Neural progenitor cell (in vitro differentiated cells): ENCODE measurements at regions not wholly inside any gene's neighbourhood (a gene's known extent, or its start where the extent isn't known, plus 50 kb on each side); places are given as distances from the start of the nearest gene placed in this dataset.
"Not testable (repeated sequence)": the region's sequence is repeated elsewhere in the genome, so short reads cannot be mapped to it uniquely, and the experiment has no call there.

Experiments used
- DNase-seq: peaks from one replicate; pipeline ENCODE4 v3.0.0-alpha.2; 2016; ENCODE audit warnings: low spot score
- H2AFZ ChIP-seq: fragments of 200-600 bp; sonication (generic); replicated peaks from 2 replicates; pipeline ENCODE4 v1.6.1; 2016; ENCODE audit warnings: antibody characterized with exemption
- H3F3A ChIP-seq: fragments of 200-600 bp; sonication (generic); 2 replicates; pipeline ENCODE4 v1.6.1; 2016; ENCODE audit warnings: antibody characterized with exemption, low read depth
- H3K27ac ChIP-seq: fragments of 200-600 bp; sonication (generic); 2 replicates; pipeline ENCODE4 v1.5.1; 2016; ENCODE audit warnings: mild to moderate bottlenecking
- H3K27me3 ChIP-seq: fragments of 200-600 bp; sonication (generic); 2 replicates; pipeline ENCODE4 v1.6.1; 2016; ENCODE audit warnings: mild to moderate bottlenecking, moderate library complexity
- H3K36me3 ChIP-seq: fragments of 200-600 bp; sonication (generic); 2 replicates; pipeline ENCODE4 v1.5.1; 2016
- H3K4me1 ChIP-seq: fragments of 200-600 bp; sonication (generic); 2 replicates; pipeline ENCODE4 v1.6.1; 2016; ENCODE audit warnings: mixed run types
- H3K4me2 ChIP-seq: fragments of 200-600 bp; sonication (generic); 2 replicates; pipeline ENCODE4 v1.6.1; 2016
- H3K4me3 ChIP-seq: fragments of 200-600 bp; sonication (generic); 2 replicates; pipeline ENCODE4 v1.5.1; 2016
- H3K79me2 ChIP-seq: fragments of 200-600 bp; sonication (generic); 2 replicates; pipeline ENCODE4 v1.6.1; 2016; ENCODE audit warnings: low read depth
- H3K9ac ChIP-seq: fragments of 200-600 bp; sonication (generic); 2 replicates; pipeline ENCODE4 v1.6.1; 2016
- H3K9me3 ChIP-seq: fragments of 200-600 bp; sonication (generic); 2 replicates; pipeline ENCODE4 v1.5.1; 2016; ENCODE audit warnings: low read depth
- H4K20me1 ChIP-seq: fragments of 200-600 bp; sonication (generic); 2 replicates; pipeline ENCODE4 v1.6.1; 2016; ENCODE audit warnings: low read depth
- H3K27ac Mint-ChIP-seq: 3 replicates; pipeline ENCODE4 v1.8.0; 2021; ENCODE audit warnings: mixed read lengths
- H3K27me3 Mint-ChIP-seq: 2 replicates; pipeline ENCODE4 v1.8.0; 2022; ENCODE audit warnings: low read depth, mild to moderate bottlenecking, inconsistent platforms, moderate library complexity, mixed read lengths; ENCODE audit not compliant: insufficient read depth
- H3K36me3 Mint-ChIP-seq: 3 replicates; pipeline ENCODE4 v1.8.0; 2021; ENCODE audit warnings: mixed read lengths
- H3K4me1 Mint-ChIP-seq: 3 replicates; pipeline ENCODE4 v1.8.0; 2021; ENCODE audit warnings: mixed read lengths
- H3K4me3 Mint-ChIP-seq: 3 replicates; pipeline ENCODE4 v1.8.0; 2021; ENCODE audit warnings: mild to moderate bottlenecking, moderate library complexity, mixed read lengths
- H3K9me3 Mint-ChIP-seq: 3 replicates; pipeline ENCODE4 v1.8.0; 2020; ENCODE audit warnings: mixed read lengths
- EZH2 ChIP-seq: fragments of 200-600 bp; sonication (generic); IDR thresholded peaks from 2 replicates; pipeline ENCODE4 v1.6.1; 2017; ENCODE audit warnings: antibody characterized with exemption, mild to moderate bottlenecking, moderate library complexity
- EZH2phosphoT487 ChIP-seq: fragments of 200-600 bp; sonication (generic); IDR thresholded peaks from 2 replicates; pipeline ENCODE4 v1.6.1; 2017; ENCODE audit warnings: antibody characterized with exemption
- TF ChIP-seq, protein P1 (sequence below): fragments of 200-600 bp; sonication (generic); IDR thresholded peaks from 2 replicates; pipeline ENCODE4 v1.5.1; 2017; ENCODE audit warnings: antibody characterized with exemption, mild to moderate bottlenecking

- Histone ChIP-seq H3K27me3 (peaks cover 23% of the 10 kb centered on the region), H3F3A (no peaks in the 10 kb centered on the region), H3K79me2 (peaks cover 4% of the 10 kb centered on the region), H3K4me2 (no peak overlapping the region), H3K36me3 (no peaks in the 10 kb centered on the region), H3K9ac (no peak overlapping the region), H2AFZ (no peak overlapping the region), H3K4me3 (no peak overlapping the region), H3K4me1 (peaks cover 6% of the 10 kb centered on the region), H4K20me1 (no peaks in the 10 kb centered on the region), H3K9me3 (no peaks in the 10 kb centered on the region), H3K27ac (no peak overlapping the region)
- no peaks in the 10 kb centered on the region for H3K9me3 Mint-ChIP-seq
- H3K4me3 Mint-ChIP-seq: no peak overlapping the region
- H3K27me3 Mint-ChIP-seq: peaks cover 4% of the 10 kb centered on the region
- TF ChIP-seq EZH2 (no peak), EZH2phosphoT487 (no peak)
- TF ChIP-seq, protein P1, sequence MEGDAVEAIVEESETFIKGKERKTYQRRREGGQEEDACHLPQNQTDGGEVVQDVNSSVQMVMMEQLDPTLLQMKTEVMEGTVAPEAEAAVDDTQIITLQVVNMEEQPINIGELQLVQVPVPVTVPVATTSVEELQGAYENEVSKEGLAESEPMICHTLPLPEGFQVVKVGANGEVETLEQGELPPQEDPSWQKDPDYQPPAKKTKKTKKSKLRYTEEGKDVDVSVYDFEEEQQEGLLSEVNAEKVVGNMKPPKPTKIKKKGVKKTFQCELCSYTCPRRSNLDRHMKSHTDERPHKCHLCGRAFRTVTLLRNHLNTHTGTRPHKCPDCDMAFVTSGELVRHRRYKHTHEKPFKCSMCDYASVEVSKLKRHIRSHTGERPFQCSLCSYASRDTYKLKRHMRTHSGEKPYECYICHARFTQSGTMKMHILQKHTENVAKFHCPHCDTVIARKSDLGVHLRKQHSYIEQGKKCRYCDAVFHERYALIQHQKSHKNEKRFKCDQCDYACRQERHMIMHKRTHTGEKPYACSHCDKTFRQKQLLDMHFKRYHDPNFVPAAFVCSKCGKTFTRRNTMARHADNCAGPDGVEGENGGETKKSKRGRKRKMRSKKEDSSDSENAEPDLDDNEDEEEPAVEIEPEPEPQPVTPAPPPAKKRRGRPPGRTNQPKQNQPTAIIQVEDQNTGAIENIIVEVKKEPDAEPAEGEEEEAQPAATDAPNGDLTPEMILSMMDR: peak; percentile 5
- no peak overlapping the region for H3K27ac Mint-ChIP-seq
- peaks cover 10% of the 10 kb centered on the region for H3K4me1 Mint-ChIP-seq
- no peak for DNase-seq
- no peaks in the 10 kb centered on the region for H3K36me3 Mint-ChIP-seq
These were observed 1562.9 kb upstream of the PRR20A start for GRCh38 chr13:55577847-55578210.

GRCh38 chr13:55582294-55582693, 1558.4 kb upstream of the PRR20A start:
- H3K27ac Mint-ChIP-seq, H3K4me1 Mint-ChIP-seq, H3K27me3 Mint-ChIP-seq, H3K9me3 Mint-ChIP-seq, H3K36me3 Mint-ChIP-seq, H3K4me3 Mint-ChIP-seq, H3K27ac ChIP-seq, H3F3A ChIP-seq, DNase-seq, H4K20me1 ChIP-seq, H3K36me3 ChIP-seq, H3K79me2 ChIP-seq, H3K4me1 ChIP-seq, H3K4me2 ChIP-seq, H3K9ac ChIP-seq, H3K4me3 ChIP-seq, H3K9me3 ChIP-seq: not testable (repeated sequence)
- Histone ChIP-seq H2AFZ (peak overlapping the region; percentile 10), H3K27me3 (peaks cover 29% of the 10 kb centered on the region)

DNA sequence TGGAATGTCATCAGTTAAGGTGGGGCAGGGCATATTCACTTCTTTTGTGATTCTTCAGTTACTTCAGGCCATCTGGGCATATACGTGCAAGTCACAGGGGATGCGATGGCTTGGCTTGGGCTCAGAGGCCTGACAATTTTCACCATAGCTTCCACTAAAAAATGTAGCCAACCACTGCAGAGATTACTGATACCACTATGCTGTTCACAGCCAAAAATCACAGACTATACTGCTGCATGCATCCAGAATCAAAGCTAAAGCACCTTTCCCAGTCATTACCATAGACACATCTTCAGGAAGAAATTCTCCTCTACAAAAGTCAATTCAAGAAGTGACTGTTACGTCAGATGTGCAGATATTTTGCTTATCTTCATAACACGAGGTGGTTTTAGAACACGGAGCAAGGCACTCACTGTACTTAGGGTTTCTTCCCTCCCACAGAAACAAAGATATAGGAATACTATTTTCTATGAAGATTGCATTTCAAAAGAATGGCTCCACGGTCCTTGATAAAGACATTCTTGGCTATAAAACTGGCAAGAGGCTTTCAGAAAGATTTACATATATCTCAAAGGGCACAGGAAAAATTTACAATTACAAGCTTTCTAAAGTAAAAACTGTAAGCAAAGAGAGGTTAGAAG, 1556.6 kb upstream of the PRR20A start:
- H3K27me3 Mint-ChIP-seq: peaks cover 8% of the 10 kb centered on the region
- peak overlapping the region; percentile 98 for H2AFZ ChIP-seq
- TF ChIP-seq, protein P1: no peak
- TF ChIP-seq EZH2: no peak
- TF ChIP-seq EZH2phosphoT487: no peak
- no peak overlapping the region for H3K27ac Mint-ChIP-seq
- no peaks in the 10 kb centered on the region for H3K9me3 Mint-ChIP-seq
- H3K27me3 ChIP-seq: peaks cover 29% of the 10 kb centered on the region
- H3K27ac ChIP-seq: no peak overlapping the region
- H3K4me3 ChIP-seq: no peak overlapping the region
- no peak overlapping the region for H3K9ac ChIP-seq
- no peak for DNase-seq
- H3K4me2 ChIP-seq: no peak overlapping the region
- H3K4me1 Mint-ChIP-seq: no peaks in the 10 kb centered on the region
- H3K36me3 Mint-ChIP-seq: no peaks in the 10 kb centered on the region
- no peaks in the 10 kb centered on the region for H3F3A ChIP-seq
- H3K9me3 ChIP-seq: no peaks in the 10 kb centered on the region
- peaks cover 4% of the 10 kb centered on the region for H3K79me2 ChIP-seq
- no peaks in the 10 kb centered on the region for H4K20me1 ChIP-seq
- H3K4me3 Mint-ChIP-seq: no peak overlapping the region
- no peaks in the 10 kb centered on the region for H3K36me3 ChIP-seq
- H3K4me1 ChIP-seq: no peaks in the 10 kb centered on the region

DNA sequence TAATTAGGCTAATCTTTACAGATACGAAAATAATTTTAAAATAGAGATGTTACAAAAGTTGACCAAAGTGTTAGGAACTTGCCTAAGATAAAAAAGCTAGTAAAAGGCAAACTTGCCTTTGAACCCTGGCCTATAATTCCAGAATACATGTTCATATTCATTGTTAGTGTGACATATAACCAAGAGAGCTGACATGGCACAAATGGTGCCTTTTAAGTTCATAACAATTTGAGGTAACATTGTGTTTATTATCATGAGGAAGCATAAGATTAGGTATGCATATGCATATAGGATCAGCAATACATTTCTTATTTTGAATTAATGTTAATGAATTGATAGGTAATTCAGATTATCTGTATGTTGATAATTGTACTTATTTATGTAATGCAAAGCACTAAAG, 1537.9 kb upstream of the PRR20A start:
- H2AFZ ChIP-seq: no peak overlapping the region
- no peaks in the 10 kb centered on the region for H3K27me3 ChIP-seq
- H3K27ac ChIP-seq: no peak overlapping the region
- H3K27me3 Mint-ChIP-seq: no peaks in the 10 kb centered on the region
- H3K36me3 ChIP-seq: no peaks in the 10 kb centered on the region
- H3F3A ChIP-seq: no peaks in the 10 kb centered on the region
- H3K9me3 Mint-ChIP-seq: peaks cover 1% of the 10 kb centered on the region
- TF ChIP-seq, protein P1: no peak
- TF ChIP-seq EZH2phosphoT487: no peak
- TF ChIP-seq EZH2: no peak
- no peak overlapping the region for H3K4me3 Mint-ChIP-seq
- no peaks in the 10 kb centered on the region for H4K20me1 ChIP-seq
- H3K36me3 Mint-ChIP-seq: no peaks in the 10 kb centered on the region
- H3K79me2 ChIP-seq: no peaks in the 10 kb centered on the region
- H3K4me2 ChIP-seq: no peak overlapping the region
- H3K4me1 ChIP-seq: no peaks in the 10 kb centered on the region
- H3K27ac Mint-ChIP-seq: no peak overlapping the region
- no peaks in the 10 kb centered on the region for H3K9me3 ChIP-seq
- no peaks in the 10 kb centered on the region for H3K4me1 Mint-ChIP-seq
- no peak for DNase-seq
- no peak overlapping the region for H3K9ac ChIP-seq
- H3K4me3 ChIP-seq: no peak overlapping the region
